ENCODE measurements at regions not wholly inside any gene's neighbourhood (a gene's known extent, or its start where the extent isn't known, plus 50 kb on each side); places are given as distances from the start of the nearest gene placed in this dataset.

DNA sequence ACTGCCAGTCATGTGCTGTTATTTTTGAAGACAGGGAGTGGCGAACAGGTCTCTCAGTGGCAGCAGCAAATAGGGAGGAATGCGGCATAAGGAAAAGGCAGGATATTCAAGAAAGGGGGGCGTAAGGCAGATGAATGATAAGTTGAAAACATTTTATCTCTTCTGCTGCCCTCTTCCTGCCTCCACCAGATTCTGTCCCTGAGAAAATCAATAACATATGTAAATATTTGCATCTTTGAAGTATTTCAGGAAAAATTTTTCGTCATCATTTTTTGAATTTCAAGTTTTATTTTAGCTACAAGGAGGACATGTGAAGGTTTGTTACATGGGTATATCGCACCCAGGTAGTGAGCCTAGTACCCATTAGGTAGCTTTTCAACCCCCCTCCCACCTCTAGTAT is 616.7 kb downstream of the MCTP2 start:
- TF ChIP-seq, protein P1, sequence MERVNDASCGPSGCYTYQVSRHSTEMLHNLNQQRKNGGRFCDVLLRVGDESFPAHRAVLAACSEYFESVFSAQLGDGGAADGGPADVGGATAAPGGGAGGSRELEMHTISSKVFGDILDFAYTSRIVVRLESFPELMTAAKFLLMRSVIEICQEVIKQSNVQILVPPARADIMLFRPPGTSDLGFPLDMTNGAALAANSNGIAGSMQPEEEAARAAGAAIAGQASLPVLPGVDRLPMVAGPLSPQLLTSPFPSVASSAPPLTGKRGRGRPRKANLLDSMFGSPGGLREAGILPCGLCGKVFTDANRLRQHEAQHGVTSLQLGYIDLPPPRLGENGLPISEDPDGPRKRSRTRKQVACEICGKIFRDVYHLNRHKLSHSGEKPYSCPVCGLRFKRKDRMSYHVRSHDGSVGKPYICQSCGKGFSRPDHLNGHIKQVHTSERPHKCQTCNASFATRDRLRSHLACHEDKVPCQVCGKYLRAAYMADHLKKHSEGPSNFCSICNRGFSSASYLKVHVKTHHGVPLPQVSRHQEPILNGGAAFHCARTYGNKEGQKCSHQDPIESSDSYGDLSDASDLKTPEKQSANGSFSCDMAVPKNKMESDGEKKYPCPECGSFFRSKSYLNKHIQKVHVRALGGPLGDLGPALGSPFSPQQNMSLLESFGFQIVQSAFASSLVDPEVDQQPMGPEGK (CRISPR knock-in tag; IDR thresholded peaks at IDR 0.05; ENCODE audit: borderline replicate concordance): no peak
- TF ChIP-seq PPARA (CRISPR knock-in tag; IDR thresholded peaks at IDR 0.05; ENCODE audit: borderline replicate concordance) (no peak), ZNF565 (CRISPR knock-in tag; conservative IDR thresholded peaks at IDR 0.05; ENCODE audit: low read depth) (no peak), ISL1 (CRISPR knock-in tag; IDR thresholded peaks at IDR 0.05) (no peak), ZFP30 (CRISPR knock-in tag; IDR thresholded peaks at IDR 0.05) (no peak), ZFP3 (CRISPR knock-in tag; IDR thresholded peaks at IDR 0.05) (no peak), TOX (CRISPR knock-in tag; IDR thresholded peaks at IDR 0.05; ENCODE audit: borderline replicate concordance) (no peak), RARB (CRISPR knock-in tag; IDR thresholded peaks at IDR 0.05) (no peak)

All from SK-N-SH treated with all-trans-retinoic acid at 6 μM for 48 hours (cell line).